DMS79 (cell line): ENCODE measurements at regions not wholly inside any gene's neighbourhood (a gene's known extent, or its start where the extent isn't known, plus 50 kb on each side); places are given as distances from the start of the nearest gene placed in this dataset.

ENCODE experiments used
- DNase-seq: peaks from one replicate; lab custom pipeline; 2025; lab: John Stamatoyannopoulos, UW

- DNase-seq, result no peak
Measured at GRCh38 chr14:98943907-98944306, 328.1 kb downstream of the BCL11B start.

DNA sequence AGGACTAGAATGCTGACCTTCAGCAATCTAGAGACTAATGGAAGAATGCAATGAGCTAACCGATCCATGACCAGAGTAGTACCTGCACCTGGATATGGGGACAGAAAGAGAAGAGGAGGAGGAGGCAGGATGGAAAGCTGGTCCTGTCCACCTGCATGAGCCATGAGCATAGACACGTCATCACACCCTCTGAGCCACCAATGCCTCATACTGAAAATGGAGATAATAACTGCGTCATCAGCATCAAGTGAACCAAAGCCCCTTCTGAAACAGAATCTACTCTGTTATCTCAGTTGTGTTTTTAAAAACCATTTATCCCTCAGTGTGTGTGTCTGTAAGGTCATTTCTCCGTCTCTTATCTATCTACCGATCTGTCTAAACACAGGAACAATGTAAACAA is 327.0 kb downstream of the BCL11B start:
- DNase-seq, result no peak

GRCh38 chr14:98945611-98946570 is 326.1 kb downstream of the BCL11B start:
- DNase-seq, result no peak

- DNase-seq, result no peak
Measured at GRCh38 chr14:98946940-98947339, 325.1 kb downstream of the BCL11B start.

DNA sequence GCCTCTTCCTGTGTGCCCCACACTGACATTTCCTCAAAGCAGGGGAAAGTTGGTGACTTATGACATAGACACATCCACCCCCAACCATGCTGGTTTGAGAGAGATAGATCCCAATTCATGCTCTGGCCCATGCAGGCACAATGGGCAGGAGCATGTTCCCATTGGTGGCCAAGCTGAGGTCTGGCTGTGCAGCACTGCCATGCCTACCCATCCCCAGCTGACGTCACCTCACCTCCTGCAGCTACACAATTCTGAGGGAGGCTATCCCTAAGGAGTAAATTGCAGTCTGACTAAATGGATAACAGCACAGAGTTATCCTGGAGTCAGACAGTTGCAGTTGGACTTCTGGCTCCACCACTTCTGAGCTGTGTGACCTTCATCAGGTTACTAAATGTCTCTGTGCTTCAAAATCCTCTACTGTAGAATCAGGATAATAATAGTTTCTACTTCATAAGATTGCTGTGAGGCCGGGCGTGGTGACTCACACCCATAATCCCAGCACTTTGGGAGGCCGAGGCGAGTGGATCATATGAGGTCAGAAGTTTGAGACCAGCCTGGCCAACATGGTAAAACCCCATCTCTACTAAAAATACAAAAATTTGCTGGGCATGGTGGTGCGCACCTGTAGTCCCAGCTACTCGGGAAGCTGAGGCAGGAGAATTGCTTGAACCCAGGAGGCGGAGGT is 323.9 kb downstream of the BCL11B start:
- no peak for DNase-seq

GRCh38 chr14:98949051-98949450 is 322.9 kb downstream of the BCL11B start:
- DNase-seq, result no peak

- DNase-seq, result no peak
Measured at GRCh38 chr14:98949481-98950135, 322.4 kb downstream of the BCL11B start.

GRCh38 chr14:98950353-98950895 is 321.6 kb downstream of the BCL11B start:
- DNase-seq, result no peak

GRCh38 chr14:98951031-98951430 is 321.0 kb downstream of the BCL11B start:
- DNase-seq, result no peak

GRCh38 chr14:98951521-98952152 is 320.4 kb downstream of the BCL11B start:
- no peak for DNase-seq

GRCh38 chr14:98952593-98953350 is 319.2 kb downstream of the BCL11B start:
- DNase-seq, result no peak

DNA sequence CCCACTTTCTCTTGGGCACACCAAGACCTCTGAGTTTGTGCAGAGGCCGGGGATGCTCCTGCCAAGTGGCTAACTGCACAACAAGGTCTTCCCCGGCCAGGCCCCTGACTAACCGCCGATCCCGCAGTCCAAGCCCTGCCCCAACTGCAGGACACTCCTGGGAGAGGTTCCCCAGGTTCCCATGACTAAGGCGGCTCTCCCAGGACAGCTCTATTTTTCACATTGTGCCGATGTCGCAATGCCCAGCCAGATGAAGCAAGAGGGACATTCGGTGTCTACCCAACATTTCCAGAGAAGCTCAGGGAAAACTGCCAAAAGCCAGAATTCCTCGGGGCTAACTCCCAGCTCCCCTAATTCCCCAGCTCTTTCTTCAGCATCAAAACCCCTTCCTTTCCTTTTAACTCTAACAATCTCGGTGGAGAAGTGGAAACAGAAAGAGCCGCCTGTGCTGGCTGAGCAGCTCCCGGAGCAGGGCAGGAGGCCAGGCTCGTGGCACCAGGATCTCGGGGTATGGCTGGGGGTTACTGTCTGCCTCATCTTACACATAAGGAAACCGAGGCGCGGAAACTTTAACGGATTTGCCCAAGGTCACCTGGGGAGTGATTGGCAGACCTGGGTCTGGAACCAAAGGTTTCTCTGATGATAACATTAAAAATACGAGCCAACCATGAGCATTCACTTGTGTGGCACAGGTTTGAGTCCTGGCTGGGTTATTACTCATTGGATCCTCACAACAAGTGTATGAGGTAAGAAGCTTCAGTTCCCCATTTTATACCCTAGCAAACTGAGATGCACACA is 318.2 kb downstream of the BCL11B start:
- DNase-seq, result no peak

DNA sequence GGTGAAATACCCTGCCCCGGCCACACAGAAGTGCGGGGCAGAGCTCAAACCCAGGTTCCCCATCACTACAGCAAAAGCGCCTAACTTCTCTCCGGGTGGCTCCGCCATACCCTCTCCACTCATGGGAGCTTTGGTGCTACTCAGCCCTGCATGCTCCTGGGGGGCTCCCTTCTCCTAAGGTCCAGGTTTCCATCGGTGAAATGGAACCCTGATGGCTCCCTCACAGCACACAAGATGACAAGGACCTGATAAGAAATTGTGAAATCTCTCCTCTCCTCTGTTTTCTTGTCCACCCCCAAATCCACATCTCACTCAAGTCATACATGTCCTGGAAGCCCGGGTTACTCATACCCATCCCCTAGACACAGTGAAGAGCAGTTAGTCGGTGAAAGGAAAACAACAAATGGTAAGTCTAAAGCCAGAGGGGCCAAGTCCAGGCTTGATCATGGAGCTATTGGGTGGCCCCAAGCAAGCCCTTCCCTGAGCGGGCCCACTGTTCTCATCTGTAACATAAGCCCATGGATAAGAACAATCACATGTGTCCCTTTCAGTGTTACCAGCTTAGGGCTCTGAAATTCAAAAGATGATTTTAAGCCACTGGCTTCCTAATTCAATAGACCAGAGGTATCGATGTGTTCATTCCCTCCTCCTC is 317.5 kb downstream of the BCL11B start:
- DNase-seq, result no peak

DNA sequence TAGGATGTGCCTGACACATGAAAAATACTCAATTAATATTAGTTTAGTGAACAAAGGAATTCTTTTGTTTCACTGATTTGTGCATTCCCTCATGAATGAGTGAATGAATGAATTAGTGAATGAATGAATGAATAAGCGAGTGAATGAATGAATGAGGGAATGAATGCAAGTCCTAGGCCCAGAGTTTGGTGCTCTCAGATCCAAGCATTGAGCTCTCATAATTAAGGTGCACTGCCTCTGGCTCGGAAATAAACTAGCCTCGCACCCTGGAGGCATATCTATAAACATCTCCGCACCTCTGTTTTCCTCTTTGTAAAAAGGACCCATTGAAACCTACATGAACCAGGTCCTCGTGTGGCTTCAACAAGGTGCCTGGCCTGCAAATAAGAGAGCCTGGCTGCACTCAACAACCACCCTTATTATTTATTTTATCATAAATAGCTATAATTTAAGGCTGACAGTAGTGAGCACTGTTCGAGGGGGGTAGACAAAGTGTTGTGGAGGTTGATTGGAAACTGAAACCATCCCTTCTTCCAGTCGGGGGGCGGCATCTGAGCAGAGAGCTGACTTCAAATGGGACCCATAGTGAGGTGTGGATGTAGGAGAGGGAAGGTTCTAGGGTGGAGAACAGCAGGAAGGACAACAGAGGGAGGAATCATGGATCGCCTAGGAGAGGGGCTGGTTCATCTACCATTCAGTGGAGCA is 316.8 kb downstream of the BCL11B start:
- DNase-seq, result no peak

DNA sequence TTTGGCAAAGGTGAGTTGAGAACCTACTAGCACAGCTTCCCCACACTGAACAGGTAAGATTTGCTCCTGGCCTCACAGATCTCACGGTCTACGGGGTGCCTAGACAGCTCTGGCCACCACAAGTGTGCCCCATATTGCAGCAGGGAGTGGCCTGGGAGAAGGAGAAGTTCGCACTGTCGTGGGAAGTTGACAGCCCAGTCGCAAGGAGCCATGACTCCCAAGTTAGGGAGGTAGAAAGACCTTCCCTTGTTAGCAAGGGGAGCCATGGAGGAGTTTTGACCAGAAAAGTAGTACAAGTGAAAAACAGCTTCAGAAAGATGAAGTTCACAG is 316.3 kb downstream of the BCL11B start:
- DNase-seq, result no peak

DNA sequence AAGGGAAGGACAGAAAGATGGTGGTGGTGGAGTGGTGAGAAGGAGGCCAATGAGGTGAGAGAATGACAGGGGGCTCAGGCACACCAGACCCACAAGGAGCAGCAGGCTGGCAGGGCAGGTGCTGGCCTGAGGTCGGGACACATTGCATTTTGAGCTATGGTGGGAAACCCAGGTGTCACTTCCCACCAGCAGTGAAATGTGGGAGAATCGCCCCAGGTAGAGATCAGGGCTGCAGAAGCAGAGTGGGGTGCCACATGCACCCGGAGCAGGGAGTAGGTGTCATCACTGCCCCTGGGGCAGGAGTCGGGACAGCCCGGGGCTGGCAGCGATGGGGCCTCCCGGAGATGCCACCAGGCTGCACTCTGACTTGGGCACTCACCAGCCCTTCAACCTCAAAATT is 315.8 kb downstream of the BCL11B start:
- DNase-seq, result no peak

DNA sequence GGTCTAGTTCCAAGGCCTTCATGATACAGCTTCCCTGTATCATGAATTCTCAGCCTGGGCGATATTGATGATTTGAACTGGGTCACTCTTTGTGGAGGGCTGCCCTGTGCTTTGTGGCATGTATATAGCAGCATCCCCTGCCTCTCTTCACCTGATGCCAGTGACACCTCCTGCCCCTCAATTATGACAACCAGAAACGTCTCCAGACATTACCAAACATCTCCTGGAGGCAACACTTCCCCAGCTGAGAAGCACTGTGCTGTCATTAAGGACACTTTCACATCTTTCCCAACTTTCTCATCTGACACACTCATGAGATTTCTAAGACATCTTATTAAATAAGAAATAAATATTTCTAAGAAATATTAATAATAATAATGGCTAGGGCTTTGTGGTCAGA is 315.3 kb downstream of the BCL11B start:
- DNase-seq, result no peak

GRCh38 chr14:98957211-98958047 is 314.6 kb downstream of the BCL11B start:
- DNase-seq, result no peak
